ENCODE measurements at regions not wholly inside any gene's neighbourhood (a gene's known extent, or its start where the extent isn't known, plus 50 kb on each side); places are given as distances from the start of the nearest gene placed in this dataset.

GRCh38 chr9:97747201-97747965, 50.2 kb upstream of the XPA start:
- DNase-seq (ENCODE audit: low read depth in 4 of 4, low spot score in 3 of 4), result no peak

DNA sequence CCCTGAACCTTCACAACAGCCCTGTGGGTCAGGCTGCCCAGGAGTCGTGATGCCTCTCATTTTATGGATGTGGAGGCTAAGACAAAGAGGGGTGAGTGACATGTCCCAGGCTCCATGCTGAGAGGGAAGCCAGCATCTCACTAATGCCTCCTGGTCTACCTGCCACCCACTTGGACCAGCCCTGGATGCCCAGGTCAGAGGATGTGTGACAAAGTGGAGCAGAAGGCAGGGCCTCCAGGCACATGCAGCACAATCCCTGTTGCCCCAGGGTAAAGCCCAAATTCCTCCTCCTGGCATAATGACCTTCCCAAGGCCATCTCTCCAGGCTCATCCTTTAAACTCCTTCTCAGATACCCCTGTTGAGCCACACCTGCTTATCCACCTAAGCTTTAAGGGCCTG, 51.4 kb upstream of the XPA start:
- DNase-seq (ENCODE audit: low read depth in 4 of 4, low spot score in 3 of 4), result no peak

- no peak for DNase-seq (ENCODE audit: low read depth in 4 of 4, low spot score in 3 of 4)
These were observed 52.8 kb upstream of the XPA start for GRCh38 chr9:97749928-97750327.

- DNase-seq (ENCODE audit: low read depth in 4 of 4, low spot score in 3 of 4), result no peak
These were observed 54.4 kb upstream of the XPA start for GRCh38 chr9:97751531-97751930.

DNA sequence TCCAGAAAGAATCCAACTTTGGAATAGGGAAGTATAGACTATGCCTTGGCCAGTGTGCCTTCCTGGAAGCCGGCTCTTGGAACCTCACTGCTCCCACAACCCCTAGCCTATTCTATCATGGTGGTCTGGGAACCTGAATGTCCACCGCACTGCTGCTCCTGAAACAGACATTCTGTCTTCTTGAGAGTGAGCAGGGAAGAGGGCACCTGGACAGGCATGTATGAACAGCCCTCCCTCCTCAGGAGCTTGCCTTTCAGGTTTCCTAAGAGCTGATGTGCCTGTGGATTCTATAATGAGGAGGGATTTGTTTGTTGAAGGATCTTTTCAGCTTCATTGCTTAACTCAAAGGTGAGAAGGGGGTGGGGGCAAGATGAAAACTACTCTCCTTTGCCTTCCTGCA, 55.1 kb upstream of the XPA start:
- no peak for DNase-seq (ENCODE audit: low read depth in 4 of 4, low spot score in 3 of 4)

- no peak for DNase-seq (ENCODE audit: low read depth in 4 of 4, low spot score in 3 of 4)
These were observed 56.2 kb upstream of the XPA start for GRCh38 chr9:97753364-97753763.

GRCh38 chr9:97753975-97754374, 56.8 kb upstream of the XPA start:
- no peak for DNase-seq (ENCODE audit: low read depth in 4 of 4, low spot score in 3 of 4)

DNA sequence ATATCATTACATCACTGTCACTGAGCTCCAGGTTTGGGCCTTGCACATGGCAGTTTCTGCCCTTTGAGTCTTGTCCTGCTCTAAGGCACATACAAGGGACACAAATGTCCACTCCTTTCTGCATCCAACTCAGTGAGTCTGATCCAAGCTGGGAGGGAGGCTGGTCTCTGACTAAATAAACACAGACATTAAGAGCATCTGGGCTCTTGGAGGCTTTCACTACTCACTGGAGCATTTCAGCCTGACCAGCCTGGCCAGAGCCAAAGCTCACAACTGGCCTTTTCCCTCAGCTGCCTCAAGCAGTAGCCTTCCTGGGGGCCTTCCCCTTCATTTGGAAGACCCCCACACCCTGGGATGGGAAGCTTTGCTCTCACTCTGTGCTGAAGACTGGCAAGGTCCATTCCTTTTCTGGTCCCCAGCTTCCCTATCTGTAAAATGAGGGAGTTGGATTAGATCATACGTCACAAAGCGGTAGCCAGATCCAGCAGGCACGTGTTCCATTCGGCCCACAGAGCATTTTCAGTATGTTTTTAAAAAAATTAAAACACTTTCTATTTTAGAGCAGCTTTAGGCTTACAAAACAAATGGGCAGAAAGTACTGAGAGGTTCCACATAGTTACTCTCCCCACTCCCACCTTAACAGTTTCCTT, 58.6 kb upstream of the XPA start:
- no peak for DNase-seq (ENCODE audit: low read depth in 4 of 4, low spot score in 3 of 4)

GRCh38 chr9:97756991-97757390, 59.9 kb upstream of the XPA start:
- no peak for DNase-seq (ENCODE audit: low read depth in 4 of 4, low spot score in 3 of 4)

DNA sequence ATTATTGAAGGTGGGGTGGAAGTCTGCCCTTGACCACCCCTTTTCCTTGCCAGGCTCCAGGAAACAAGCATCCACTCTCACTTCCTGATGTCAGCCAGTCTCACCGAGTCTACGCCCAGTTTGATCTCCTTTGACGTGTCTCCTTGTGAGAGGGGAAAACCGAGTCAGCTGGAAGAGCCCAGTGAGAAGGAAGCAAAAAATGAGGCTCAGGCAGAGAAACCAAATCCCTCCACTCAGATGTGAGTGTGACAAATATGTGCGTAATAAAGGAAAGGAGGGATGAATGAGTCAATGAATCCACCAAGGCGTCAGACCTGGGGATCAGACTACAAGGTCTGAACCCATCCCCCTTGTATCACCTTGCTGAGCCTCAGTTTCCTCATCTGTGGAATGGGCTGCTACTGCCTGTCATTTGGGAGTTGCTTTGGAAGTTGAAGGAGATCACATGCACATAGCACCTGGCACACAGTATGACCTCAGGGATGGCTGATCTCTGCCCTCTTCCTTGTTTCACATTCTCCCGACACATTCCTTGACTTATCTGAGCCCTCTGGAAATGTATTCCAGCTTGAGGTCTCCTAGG, 61.3 kb upstream of the XPA start:
- no peak for DNase-seq (ENCODE audit: low read depth in 4 of 4, low spot score in 3 of 4)

DNA sequence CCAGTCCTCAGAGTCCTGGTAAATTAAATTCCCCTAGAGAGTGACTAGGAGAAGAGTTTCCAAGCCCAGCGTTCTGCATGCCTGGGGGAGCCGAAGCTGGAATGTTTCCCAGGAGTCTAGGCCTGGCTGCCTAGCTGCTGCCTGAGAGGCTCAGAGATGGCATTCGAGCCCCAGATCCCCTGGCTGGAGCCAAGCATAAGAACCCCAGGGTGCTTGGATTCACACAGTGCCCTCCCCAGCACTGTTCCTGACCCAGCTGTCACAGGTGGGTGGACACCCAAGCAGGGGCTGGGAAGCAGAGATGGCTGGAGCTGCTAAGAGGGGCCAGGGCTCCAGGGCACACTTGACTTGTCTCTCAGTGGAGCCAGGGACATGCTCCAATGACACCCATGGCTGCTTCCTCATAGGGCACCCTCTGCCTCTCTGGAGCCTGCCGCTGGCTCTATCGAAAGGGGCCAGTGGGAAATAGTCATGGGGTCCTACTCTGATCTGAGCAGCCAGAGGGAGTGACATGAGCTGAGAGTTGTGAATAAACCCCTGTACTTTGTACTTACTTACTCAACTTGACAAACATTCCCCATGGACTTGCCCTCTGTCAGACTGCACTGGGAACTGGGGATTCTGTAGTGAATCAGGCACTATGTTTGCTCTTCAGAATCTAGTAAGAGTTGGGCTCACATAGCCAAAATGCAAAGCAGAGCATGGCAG, 62.6 kb upstream of the XPA start:
- DNase-seq (ENCODE audit: low read depth in 4 of 4, low spot score in 3 of 4), result no peak

DNA sequence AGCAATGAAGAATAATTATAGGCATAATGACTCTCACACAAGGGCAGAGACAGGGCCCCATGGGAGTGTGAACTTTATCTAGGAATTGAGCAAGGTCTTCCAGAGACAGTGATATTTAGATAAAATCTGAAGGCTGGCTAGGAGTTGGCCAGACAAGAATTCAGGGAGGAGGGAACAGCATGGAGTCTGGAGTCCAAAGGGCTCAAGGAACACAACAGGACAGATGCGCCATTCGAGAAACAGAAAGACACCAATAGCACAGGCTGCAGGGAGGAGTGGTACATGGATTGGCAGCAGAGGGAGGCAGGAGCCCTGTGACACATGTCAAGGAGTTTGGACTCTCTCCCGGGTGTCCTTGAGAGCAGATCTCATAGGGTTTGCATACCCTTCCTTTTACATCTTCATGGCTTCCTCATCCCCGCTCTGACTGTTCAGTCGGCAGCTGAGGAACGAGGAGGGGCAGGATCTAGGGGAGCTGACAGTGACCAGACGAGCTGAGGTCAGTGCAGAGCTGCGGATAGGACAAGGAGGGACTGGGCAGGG, 64.0 kb upstream of the XPA start:
- no peak for DNase-seq (ENCODE audit: low read depth in 4 of 4, low spot score in 3 of 4)

DNA sequence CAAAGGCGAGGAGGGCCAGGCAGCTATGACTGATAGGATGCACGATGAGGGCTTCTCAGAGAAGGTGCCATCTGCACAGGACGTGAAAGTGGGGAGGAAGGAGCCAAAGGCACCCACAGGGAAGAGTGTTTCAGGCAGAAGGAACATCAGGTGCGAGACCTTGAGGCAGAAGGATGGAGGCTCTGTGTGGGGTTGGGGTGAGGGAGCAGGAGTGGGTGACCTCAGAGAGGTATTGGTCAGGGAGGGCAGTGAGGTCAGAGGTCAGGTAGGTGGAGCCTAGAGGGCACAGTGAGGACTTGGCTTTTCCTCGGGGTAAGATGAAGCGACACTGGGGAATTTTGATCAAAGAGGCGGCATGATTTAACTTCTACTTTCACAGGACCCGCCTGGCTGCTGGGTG, 64.7 kb upstream of the XPA start:
- DNase-seq (ENCODE audit: low read depth in 4 of 4, low spot score in 3 of 4), result no peak

GRCh38 chr9:97763874-97764273, 66.7 kb upstream of the XPA start:
- no peak for DNase-seq (ENCODE audit: low read depth in 4 of 4, low spot score in 3 of 4)

DNA sequence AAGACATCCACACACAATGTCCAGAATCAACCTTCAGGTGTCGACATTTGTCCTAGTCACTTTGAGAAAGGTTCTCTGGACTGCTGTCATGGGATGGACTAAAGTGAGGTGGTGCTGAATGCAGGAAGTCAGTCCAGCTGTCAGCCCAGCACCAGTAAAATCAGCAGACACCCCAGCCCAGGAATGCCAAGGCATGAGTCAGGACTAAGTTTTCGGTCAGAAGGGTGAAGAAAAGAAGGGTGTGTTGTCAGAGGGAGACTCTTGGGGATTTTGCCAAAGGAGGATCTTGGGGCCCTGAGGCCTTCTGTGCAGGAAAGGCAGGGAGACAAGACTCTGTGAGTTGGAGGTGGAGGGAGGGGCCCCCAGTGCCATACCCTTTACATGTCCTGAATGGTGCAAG, 69.0 kb upstream of the XPA start:
- DNase-seq (ENCODE audit: low read depth in 4 of 4, low spot score in 3 of 4), result no peak

DNA sequence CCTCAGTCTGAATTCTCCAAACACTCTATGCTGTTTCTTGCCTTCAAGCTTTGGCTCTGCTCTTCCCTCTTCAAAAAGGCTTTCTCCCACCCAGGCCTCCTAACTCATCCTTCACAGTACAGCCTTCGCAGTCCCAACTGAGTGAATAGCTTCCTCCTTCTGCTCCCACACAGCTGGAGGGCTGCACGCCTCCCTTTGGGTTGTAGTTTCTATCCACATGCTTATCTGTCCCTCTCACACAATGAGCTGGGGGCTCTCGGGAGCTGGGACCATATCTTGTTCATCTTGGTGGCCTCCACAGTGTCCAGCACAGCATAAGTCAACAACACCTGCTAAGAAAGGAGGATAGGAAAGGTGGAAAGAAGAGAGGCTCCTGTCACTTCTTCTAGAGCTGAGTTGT, 69.5 kb upstream of the XPA start:
- no peak for DNase-seq (ENCODE audit: low read depth in 4 of 4, low spot score in 3 of 4)

GRCh38 chr9:97767891-97768290, 70.8 kb upstream of the XPA start:
- DNase-seq (ENCODE audit: low read depth in 4 of 4, low spot score in 3 of 4), result no peak

DNA sequence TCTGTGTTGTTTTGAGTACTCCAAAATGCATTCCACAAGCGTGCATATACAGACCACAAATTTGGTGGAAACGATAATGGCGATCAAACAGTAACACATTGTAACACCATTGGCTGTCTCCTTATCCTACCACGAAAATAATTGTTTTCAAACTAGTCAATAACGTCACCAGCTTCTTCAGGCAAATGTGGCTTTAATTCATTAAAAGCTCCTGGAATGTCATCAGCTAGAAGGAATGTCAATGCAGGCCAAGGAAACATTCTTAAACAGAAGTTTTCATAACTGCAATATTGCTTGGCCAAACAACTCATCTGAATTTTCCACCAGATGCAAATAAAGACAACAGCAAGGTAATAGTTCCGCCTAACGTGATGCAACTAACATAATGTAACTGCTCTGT, 71.6 kb upstream of the XPA start:
- DNase-seq (ENCODE audit: low read depth in 4 of 4, low spot score in 3 of 4), result no peak

- no peak for DNase-seq (ENCODE audit: low read depth in 4 of 4, low spot score in 3 of 4)
These were observed 72.1 kb upstream of the XPA start for GRCh38 chr9:97769208-97769607.

GRCh38 chr9:97770808-97771372, 73.8 kb upstream of the XPA start:
- no peak for DNase-seq (ENCODE audit: low read depth in 4 of 4, low spot score in 3 of 4)

DNA sequence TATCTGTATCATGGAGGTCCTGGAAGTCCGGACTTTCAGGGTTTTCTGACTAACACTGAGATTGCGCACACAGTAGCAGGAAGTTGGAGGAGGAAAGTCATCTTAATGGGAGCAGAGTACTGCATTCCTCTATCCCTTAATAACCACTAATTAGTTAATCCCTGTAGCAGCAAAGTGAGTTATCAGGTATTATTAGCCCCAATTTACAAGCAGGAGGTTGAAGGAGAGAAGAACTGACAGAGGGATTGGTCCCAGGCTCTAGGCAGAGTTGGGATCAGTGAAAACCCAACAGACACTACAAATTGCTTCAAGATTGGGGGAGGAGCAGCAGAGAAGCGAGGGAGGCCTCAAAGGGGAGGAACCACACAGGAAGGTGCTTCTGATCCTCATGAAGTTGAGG, 74.5 kb upstream of the XPA start:
- DNase-seq (ENCODE audit: low read depth in 4 of 4, low spot score in 3 of 4), result no peak

Measured in left renal pelvis (tissue), 4 donors.